ENCODE measurements at regions not wholly inside any gene's neighbourhood (a gene's known extent, or its start where the extent isn't known, plus 50 kb on each side); places are given as distances from the start of the nearest gene placed in this dataset.

DNA sequence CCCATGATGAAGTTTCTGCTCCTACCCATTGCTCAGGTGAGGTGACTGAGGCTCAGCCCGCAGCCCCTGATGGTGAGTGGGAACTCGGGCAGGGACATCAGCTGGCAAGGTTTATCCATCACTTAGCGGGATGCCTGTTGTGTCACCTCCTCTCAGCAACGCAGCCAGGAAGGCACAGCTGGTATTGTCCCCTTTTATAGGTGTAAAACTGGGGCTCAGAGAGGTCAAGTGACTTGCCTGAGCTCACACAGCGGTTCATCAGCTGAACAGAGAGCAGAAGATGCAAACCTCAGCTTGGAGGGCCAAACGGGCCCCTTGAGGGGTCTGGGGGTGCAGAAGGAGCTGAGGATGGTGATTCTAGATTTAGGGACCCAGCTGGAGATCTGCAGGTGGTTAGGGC, 143.6 kb downstream of the PHETA1 start:
- in situ Hi-C loops (cut with MboI; ENCODE audit: low sequenced_read_pairs): no loop called here

DNA sequence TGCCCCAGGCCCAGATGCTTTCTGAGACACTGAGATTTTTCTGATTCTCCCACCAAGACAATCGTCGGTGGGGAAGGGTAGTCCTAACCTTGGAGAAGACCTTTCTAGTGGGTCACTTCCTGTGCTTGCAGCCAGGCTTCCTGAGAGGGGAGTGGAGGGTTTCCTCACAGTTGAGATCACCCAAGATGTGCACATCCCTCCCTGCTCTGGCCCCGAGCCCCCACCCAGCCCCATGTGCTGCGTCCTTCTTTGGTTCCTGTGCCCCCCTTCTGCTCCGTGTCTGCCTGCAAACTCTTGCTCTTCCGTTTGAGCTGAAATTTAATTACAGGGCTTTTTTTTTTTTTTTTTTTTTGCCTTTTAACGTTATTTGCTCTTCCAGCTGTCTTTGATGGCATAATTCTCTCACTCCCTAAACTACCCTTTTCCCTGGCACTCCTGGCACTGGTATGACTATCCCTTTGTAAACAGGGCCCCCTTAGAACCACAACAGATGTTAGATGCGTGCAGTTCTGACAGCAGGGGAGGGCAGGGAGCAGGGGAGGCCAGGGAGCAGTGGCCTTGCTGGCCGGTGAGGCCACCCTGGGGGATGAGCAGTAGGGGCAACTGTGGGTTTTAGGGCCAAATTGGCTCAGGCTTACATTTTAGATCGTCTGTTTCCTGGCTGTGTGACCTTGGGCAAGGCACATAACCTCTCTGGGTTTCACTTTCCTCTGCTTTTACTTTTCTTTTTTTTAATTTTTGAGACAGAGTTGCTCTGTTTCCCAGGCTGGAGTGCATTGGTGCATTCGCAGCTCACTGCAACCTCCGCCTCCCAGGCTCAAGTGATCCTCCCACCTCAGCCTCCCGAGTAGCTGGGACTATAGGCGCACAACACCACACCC, 144.5 kb downstream of the PHETA1 start:
- in situ Hi-C loops (cut with MboI; ENCODE audit: low sequenced_read_pairs): no loop called here

GRCh38 chr12:111222523-111222922, 146.4 kb downstream of the PHETA1 start:
- in situ Hi-C loops (cut with MboI; ENCODE audit: low sequenced_read_pairs): no loop called here

- in situ Hi-C loops (cut with MboI; ENCODE audit: low sequenced_read_pairs): no loop called here
These were observed 146.9 kb downstream of the PHETA1 start for GRCh38 chr12:111222027-111222414.

- in situ Hi-C loops (cut with MboI; ENCODE audit: low sequenced_read_pairs): no loop called here
These were observed 147.6 kb downstream of the PHETA1 start for GRCh38 chr12:111221062-111222026.

- in situ Hi-C loops (cut with MboI; ENCODE audit: low sequenced_read_pairs): no loop called here
These were observed 148.5 kb downstream of the PHETA1 start for GRCh38 chr12:111220363-111220762.

- in situ Hi-C loops (cut with MboI; ENCODE audit: low sequenced_read_pairs): no loop called here
These were observed 149.5 kb downstream of the PHETA1 start for GRCh38 chr12:111219440-111219839.

- in situ Hi-C loops (cut with MboI; ENCODE audit: low sequenced_read_pairs): no loop called here
These were observed 150.4 kb downstream of the PHETA1 start for GRCh38 chr12:111218499-111218898.

- in situ Hi-C loops (cut with MboI; ENCODE audit: low sequenced_read_pairs): no loop called here
These were observed 152.3 kb downstream of the PHETA1 start for GRCh38 chr12:111216387-111217159.

GRCh38 chr12:111215881-111216280, 153.0 kb downstream of the PHETA1 start:
- in situ Hi-C loops (cut with MboI; ENCODE audit: low sequenced_read_pairs): no loop called here

DNA sequence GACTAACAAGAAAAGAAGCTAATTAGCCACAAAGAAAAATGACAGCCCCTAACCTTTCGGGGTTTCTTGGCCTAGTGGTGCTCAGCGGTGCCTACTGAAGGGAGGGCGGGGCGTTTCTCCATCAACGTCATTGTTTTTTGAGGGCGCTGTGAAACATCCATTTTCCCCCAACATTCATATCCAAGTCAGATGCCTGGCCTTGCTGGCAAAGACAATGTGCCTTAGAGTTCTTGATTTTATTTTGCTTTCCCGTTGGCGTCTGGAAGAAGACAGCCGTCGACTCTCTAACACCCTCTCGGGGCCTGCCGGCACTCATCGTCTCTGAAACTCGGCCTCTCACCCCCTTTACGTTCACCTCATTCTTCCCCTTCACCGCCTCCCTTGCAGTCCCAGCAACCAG, 154.5 kb downstream of the PHETA1 start:
- in situ Hi-C loops (cut with MboI; ENCODE audit: low sequenced_read_pairs): no loop called here

DNA sequence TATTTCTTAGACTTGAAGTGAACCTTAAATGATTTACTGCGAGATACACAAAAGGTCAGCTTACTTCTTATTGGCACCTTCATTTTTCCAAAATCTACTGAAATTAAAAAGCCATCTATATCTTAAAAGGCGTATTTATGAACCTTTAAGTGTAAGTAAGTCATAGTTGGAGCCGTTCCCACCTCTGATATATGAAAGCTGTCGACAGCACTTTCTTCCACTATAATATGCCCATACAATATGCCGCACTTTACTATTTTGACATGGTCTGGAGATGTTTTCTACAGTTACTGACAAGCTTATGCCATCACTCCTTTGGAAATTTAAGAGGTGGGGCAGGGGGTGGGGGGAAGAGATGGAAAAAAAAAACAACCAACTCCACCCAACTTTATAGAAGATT, 155.3 kb downstream of the PHETA1 start:
- in situ Hi-C loops (cut with MboI; ENCODE audit: low sequenced_read_pairs): no loop called here

- in situ Hi-C loops (cut with MboI; ENCODE audit: low sequenced_read_pairs): no loop called here
These were observed 156.0 kb downstream of the PHETA1 start for GRCh38 chr12:111212814-111213456.

DNA sequence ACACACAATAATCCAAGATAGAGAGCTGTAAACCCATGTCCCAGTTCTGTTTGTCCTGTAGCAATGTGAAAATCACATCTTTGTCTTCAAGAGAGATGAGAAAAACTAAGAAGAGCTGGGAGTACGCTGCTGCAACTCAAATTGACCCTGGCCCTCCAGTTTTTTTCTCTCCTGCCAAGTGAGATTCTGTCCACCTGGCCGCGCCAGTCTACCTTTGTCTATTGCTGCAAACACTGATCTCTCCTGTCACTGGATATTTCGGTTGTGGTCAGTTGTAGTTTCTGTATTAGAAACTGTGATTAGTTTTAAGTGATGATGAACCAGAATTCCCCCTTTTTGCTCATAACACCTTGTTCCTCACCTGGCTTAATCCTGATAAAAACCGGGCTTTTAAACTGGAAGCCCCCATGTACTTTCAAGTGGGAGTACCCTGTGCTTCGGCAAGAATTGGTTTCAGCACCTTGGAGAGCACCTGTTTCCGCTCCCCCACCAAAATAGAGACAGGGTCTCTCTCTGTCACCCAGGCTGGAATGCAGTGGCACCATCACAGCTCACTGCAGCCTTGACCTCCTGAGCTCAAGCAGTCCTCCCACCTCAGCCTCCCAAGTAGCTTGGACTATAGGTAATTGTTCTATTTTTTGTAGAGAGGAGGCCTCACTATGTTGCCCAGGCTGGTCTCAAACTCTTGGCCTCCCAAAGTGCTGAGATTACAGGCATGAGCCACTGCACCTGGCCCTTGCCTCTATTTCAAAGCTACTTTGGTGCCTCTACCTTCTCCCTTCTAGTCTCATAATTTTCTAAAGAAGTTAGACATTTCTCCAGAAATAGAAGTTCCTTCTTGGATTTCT, 156.8 kb downstream of the PHETA1 start:
- in situ Hi-C loops (cut with MboI; ENCODE audit: low sequenced_read_pairs): no loop called here

DNA sequence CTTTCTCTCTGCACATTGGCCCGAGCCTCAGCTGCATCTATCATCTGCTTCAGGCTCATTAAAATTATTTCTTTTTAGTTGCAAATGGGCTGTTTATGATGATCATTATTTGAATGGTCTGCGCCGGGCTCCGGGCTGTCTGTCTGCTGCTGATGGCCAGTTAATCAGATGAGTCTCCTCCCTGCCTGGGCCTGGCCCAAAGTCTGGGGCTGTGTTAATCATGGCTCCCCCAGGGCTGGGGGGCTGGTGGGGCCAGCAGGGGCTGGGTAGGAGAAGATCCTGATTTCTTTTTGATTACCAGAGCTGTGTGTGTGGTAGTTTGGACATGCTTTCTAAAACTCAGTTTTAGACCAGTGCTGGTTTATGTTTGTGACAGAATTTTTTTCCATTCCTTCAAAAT, 159.1 kb downstream of the PHETA1 start:
- in situ Hi-C loops (cut with MboI; ENCODE audit: low sequenced_read_pairs): no loop called here

- in situ Hi-C loops (cut with MboI; ENCODE audit: low sequenced_read_pairs): no loop called here
These were observed 161.1 kb downstream of the PHETA1 start for GRCh38 chr12:111207761-111208160.

DNA sequence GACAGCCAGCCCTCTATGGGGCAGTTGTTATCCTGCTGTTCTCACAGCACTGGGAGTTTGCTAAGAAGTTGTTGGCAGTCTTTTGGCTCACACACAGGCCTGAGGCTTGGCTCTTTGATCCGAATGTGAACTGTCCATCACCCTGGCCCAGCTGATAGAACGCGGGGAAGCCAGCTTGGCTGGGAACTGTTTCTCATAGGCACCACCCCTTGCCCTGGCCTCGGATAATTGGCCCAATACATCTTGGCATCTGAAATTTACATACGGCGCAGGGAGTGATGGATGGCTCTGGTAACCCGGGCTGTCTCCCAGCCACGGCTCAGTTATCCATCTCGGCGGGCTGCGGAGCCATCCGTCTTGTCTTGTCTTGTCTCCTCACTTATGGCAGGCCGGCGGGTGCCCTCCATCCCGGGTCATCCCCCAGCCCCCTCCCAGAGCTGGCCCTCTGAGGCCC, 164.1 kb downstream of the PHETA1 start:
- in situ Hi-C loops (cut with MboI; ENCODE audit: low sequenced_read_pairs): no loop called here

DNA sequence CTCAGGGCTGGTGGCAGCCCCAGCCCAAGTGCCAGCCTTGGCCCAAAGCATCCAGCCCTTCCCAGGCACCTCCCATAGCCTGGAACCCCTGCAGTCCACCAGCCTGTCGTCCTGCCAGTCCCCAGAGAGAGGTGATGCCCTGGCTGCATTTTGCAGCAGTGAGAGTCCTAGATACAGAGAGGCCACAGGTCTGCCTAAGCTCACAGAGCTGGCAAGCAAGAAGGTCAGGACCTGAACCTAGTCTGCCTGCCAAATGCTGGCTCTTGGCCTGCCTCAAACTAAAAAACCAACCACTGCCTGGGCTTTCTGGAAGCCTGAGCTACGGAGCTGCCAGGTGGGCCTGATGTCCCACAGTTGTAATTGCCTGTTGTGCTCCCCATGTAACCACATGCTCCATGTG, 164.9 kb downstream of the PHETA1 start:
- in situ Hi-C loops (cut with MboI; ENCODE audit: low sequenced_read_pairs): no loop called here

GRCh38 chr12:111203446-111203845, 165.4 kb downstream of the PHETA1 start:
- in situ Hi-C loops (cut with MboI; ENCODE audit: low sequenced_read_pairs): no loop called here

Data from HL-60/S4 treated with retinoic acid at 250 ng/mL for 4 days and 3 days (cell line).